Panc1 (cell line): ENCODE measurements at regions not wholly inside any gene's neighbourhood (a gene's known extent, or its start where the extent isn't known, plus 50 kb on each side); places are given as distances from the start of the nearest gene placed in this dataset.

Source experiments
- ATAC-seq: fragments of 200-7000 bp; cut with Tn5 transposase; 2 replicates; pipeline ENCODE4 v1.9.1; 2020; ENCODE audit warnings: mild to moderate bottlenecking, moderate library complexity
- BruUV-seq: library from RNA; stranded (reverse); fragments of 400-500 nt; replicated peaks from 2 replicates; lab custom pipeline; 2021; lab: Mats Ljungman, UMichigan
- CTCF ChIA-PET: fragments of 300-600 bp; sonication (Branson Sonifier 250); formaldehyde crosslinking; loops from one replicate; lab custom pipeline; 2022; ENCODE audit warnings: antibody characterized with exemption; lab: Charles Lee
- POLR2A ChIA-PET: fragments of 300-600 bp; sonication (Branson Sonifier 250); formaldehyde crosslinking; loops from one replicate; lab custom pipeline; 2022; ENCODE audit warnings: antibody characterized with exemption; lab: Charles Lee
- DNase-seq: peaks from one replicate; pipeline ENCODE4 v3.0.0-alpha.2; 2010; ENCODE audit warnings: low read depth, low spot score
- H3K27ac ChIP-seq: 2 replicates; pipeline ENCODE4 v1.5.1; 2011; ENCODE audit warnings: mild to moderate bottlenecking, low read length, inconsistent platforms
- H3K27me3 ChIP-seq: fragments of 200-500 bp; sonication (Bioruptor generic); 2 replicates; pipeline ENCODE4 v1.6.0; 2014; ENCODE audit warnings: low read length, inconsistent platforms; ENCODE audit not compliant: control insufficient read depth, insufficient read depth
- H3K36me3 ChIP-seq: fragments of 200-500 bp; sonication (Bioruptor generic); 2 replicates; pipeline ENCODE4 v1.5.1; 2014; ENCODE audit warnings: inconsistent platforms, mild to moderate bottlenecking, low read length, moderate library complexity; ENCODE audit not compliant: control insufficient read depth, insufficient read depth
- H3K4me1 ChIP-seq: 2 replicates; pipeline ENCODE4 v1.5.1; 2011; ENCODE audit warnings: inconsistent platforms, mild to moderate bottlenecking, low read length, moderate library complexity; ENCODE audit not compliant: control insufficient read depth, insufficient read depth
- H3K4me3 ChIP-seq, 2 experiments: 2 replicates each; pipeline ENCODE4 v1.5.1; 2011 to 2012; ENCODE audit warnings: low read depth in 2 of 2, low read length in 2 of 2, mild to moderate bottlenecking in 2 of 2, inconsistent platforms in 1 of 2, moderate library complexity in 1 of 2
- H3K9me3 ChIP-seq: fragments of 200-500 bp; sonication (Bioruptor generic); 2 replicates; pipeline ENCODE4 v1.5.1; 2014; ENCODE audit warnings: low read depth, mild to moderate bottlenecking, inconsistent platforms, low read length, moderate library complexity; ENCODE audit not compliant: control insufficient read depth, insufficient read depth
- CTCF ChIP-seq: fragments of 450-650 bp; IDR thresholded peaks from 2 replicates; pipeline ENCODE4 v1.5.1; 2017; ENCODE audit warnings: mild to moderate bottlenecking
- POLR2AphosphoS5 ChIP-seq: IDR thresholded peaks from 2 replicates; pipeline ENCODE4 v1.6.1; 2012; ENCODE audit warnings: mild to moderate bottlenecking, low read depth, low read length, moderate library complexity
- REST ChIP-seq, 2 experiments: IDR thresholded peaks; 2 replicates each; pipeline ENCODE4 v1.6.1; 2011 to 2012; ENCODE audit warnings: low read depth in 2 of 2, control low read depth in 1 of 2, low read length in 1 of 2, mild to moderate bottlenecking in 1 of 2, moderate library complexity in 1 of 2; ENCODE audit not compliant: insufficient read depth in 1 of 2
- SIN3A ChIP-seq: IDR thresholded peaks from 2 replicates; pipeline ENCODE4 v1.6.1; 2012; ENCODE audit warnings: low read depth, mild to moderate bottlenecking, low read length, moderate library complexity, borderline replicate concordance; ENCODE audit not compliant: insufficient read depth
- TCF7L2 ChIP-seq: IDR thresholded peaks from 2 replicates; pipeline ENCODE4 v1.6.1; 2011; ENCODE audit warnings: mild to moderate bottlenecking, low read depth, low read length, inconsistent platforms
- in situ Hi-C: cut with HindIII; loops from 2 replicates; pipeline ENCODE4 v1.10.0; 2016; ENCODE audit warnings: low sequenced_read_pairs, low pct_unique_long_range_greater_than_20kb
- intact Hi-C: fragments of 100-400 bp; cut with micrococcal nuclease; formaldehyde crosslinking; loops from one replicate; pipeline ENCODE4 v1.10.0; 2022; ENCODE audit not compliant: unreplicated experiment

- no peak for TF ChIP-seq TCF7L2
- TF ChIP-seq REST (IDR thresholded peaks at IDR 0.05; ENCODE audit: insufficient read depth in 1 of 2, low read depth in 2 of 2, low read length in 1 of 2), result no peak
- TF ChIP-seq POLR2AphosphoS5, result no peak
- TF ChIP-seq SIN3A, result no peak
- TF ChIP-seq CTCF, result no peak
Observed at GRCh38 chr2:120977582-120978358, 242.1 kb downstream of the GLI2 start.

DNA sequence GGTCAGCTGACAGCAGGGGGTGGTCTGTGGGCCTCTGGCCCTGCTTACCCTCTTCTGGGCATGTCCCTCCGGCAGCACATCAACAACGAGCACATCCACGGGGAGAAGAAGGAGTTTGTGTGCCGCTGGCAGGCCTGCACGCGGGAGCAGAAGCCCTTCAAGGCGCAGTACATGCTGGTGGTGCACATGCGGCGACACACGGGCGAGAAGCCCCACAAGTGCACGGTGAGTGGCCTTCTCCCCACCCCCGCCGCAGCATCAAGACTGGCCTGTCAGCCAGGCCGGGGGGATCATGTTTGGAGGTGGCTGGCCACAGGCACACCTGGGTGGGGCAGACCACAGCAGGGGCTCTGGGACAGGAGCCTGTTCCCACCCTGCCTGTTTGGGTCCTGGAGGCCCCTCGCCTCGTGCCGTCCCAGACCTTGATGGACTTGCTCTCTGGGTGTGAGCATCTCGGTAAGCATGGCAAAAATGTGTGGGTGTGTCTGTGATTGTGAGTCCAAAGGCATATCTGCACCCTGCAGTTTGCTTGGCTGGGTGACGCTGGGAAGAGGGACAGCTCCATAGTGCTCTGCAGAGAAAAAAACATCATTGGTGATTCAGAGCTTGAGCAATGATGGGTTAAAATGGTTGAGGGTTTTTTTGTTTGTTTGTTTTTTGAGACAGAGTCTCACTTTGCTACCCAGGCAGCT, 242.8 kb downstream of the GLI2 start:
- in situ Hi-C loops, result no loop called here
- H3K27ac ChIP-seq, result no peak overlapping the region
- no peaks in the 10 kb centered on the region for H3K27me3 ChIP-seq
- no TSS peak for BruUV-seq
- no peaks in the 10 kb centered on the region for H3K4me1 ChIP-seq
- H3K9me3 ChIP-seq, result no peaks in the 10 kb centered on the region
- no peak overlapping the region for H3K4me3 ChIP-seq
- no peak for TF ChIP-seq SIN3A
- TF ChIP-seq CTCF, result no peak
- TF ChIP-seq POLR2AphosphoS5, result no peak
- no peak for TF ChIP-seq REST (IDR thresholded peaks at IDR 0.05; ENCODE audit: insufficient read depth in 1 of 2, low read depth in 2 of 2, low read length in 1 of 2)
- no peak for TF ChIP-seq TCF7L2
- POLR2A ChIA-PET, result no interaction called here
- CTCF ChIA-PET, result no interaction called here
- no peaks in the 10 kb centered on the region for H3K36me3 ChIP-seq
- intact Hi-C loops, result no loop called here
- no peak for ATAC-seq
- DNase-seq, result no peak

More at GRCh38 chr2:120977582-120978358, 242.1 kb downstream of the GLI2 start:
- H3K4me3 ChIP-seq, result no peak overlapping the region
- no peaks in the 10 kb centered on the region for H3K27me3 ChIP-seq
- BruUV-seq, result no TSS peak
- H3K27ac ChIP-seq, result no peak overlapping the region
- intact Hi-C loops, result no loop called here
- ChIA-PET CTCF (no interaction called here), POLR2A (no interaction called here)
- ATAC-seq (no peak), DNase-seq (no peak)
- H3K4me1 ChIP-seq, result no peaks in the 10 kb centered on the region
- no peaks in the 10 kb centered on the region for H3K36me3 ChIP-seq
- H3K9me3 ChIP-seq, result no peaks in the 10 kb centered on the region
- in situ Hi-C loops, result no loop called here
